ENCODE measurements at regions not wholly inside any gene's neighbourhood (a gene's known extent, or its start where the extent isn't known, plus 50 kb on each side); places are given as distances from the start of the nearest gene placed in this dataset.

DNA sequence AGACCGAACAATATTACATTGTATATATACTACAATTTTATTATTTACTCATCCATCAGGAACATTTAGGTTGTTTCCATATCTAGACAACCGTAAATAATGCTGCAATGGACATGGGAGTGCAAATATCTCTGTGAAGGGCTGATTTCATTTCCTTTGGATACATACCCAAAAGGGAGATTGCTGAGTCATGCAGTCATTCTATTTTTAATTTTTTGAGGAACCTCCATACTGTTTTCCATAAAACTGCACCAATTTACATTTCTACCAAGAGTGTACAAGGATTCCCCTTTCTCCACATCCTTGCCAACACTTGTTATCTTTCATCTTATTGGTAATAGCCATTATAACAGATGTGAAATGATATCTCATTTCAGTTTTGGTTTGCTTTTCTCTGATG lies 84.7 kb downstream of the SLC41A2 start:
- Histone ChIP-seq H3K4me3 (replicated peaks; ENCODE audit: insufficient read depth, low read length) (no peak overlapping the region), H3K27me3 (ENCODE audit: insufficient read depth, poor library complexity, severe bottlenecking) (no peaks in the 10 kb centered on the region), H3K27ac (replicated peaks) (no peak overlapping the region)
- DNase-seq (ENCODE audit: low read depth in 1 of 2, low spot score in 1 of 2) = no peak
- TF ChIP-seq GABPA (IDR thresholded peaks at IDR 0.05; ENCODE audit: low read depth) (no peak), POLR2AphosphoS5 (IDR thresholded peaks at IDR 0.05; ENCODE audit: low read depth) (no peak), SPI1 (IDR thresholded peaks at IDR 0.05; ENCODE audit: borderline replicate concordance, low read depth) (no peak)
- TF ChIP-seq, protein P1, sequence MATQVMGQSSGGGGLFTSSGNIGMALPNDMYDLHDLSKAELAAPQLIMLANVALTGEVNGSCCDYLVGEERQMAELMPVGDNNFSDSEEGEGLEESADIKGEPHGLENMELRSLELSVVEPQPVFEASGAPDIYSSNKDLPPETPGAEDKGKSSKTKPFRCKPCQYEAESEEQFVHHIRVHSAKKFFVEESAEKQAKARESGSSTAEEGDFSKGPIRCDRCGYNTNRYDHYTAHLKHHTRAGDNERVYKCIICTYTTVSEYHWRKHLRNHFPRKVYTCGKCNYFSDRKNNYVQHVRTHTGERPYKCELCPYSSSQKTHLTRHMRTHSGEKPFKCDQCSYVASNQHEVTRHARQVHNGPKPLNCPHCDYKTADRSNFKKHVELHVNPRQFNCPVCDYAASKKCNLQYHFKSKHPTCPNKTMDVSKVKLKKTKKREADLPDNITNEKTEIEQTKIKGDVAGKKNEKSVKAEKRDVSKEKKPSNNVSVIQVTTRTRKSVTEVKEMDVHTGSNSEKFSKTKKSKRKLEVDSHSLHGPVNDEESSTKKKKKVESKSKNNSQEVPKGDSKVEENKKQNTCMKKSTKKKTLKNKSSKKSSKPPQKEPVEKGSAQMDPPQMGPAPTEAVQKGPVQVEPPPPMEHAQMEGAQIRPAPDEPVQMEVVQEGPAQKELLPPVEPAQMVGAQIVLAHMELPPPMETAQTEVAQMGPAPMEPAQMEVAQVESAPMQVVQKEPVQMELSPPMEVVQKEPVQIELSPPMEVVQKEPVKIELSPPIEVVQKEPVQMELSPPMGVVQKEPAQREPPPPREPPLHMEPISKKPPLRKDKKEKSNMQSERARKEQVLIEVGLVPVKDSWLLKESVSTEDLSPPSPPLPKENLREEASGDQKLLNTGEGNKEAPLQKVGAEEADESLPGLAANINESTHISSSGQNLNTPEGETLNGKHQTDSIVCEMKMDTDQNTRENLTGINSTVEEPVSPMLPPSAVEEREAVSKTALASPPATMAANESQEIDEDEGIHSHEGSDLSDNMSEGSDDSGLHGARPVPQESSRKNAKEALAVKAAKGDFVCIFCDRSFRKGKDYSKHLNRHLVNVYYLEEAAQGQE (IDR thresholded peaks at IDR 0.05; ENCODE audit: insufficient replicate concordance, low read depth) = no peak
- TF ChIP-seq, protein P2, sequence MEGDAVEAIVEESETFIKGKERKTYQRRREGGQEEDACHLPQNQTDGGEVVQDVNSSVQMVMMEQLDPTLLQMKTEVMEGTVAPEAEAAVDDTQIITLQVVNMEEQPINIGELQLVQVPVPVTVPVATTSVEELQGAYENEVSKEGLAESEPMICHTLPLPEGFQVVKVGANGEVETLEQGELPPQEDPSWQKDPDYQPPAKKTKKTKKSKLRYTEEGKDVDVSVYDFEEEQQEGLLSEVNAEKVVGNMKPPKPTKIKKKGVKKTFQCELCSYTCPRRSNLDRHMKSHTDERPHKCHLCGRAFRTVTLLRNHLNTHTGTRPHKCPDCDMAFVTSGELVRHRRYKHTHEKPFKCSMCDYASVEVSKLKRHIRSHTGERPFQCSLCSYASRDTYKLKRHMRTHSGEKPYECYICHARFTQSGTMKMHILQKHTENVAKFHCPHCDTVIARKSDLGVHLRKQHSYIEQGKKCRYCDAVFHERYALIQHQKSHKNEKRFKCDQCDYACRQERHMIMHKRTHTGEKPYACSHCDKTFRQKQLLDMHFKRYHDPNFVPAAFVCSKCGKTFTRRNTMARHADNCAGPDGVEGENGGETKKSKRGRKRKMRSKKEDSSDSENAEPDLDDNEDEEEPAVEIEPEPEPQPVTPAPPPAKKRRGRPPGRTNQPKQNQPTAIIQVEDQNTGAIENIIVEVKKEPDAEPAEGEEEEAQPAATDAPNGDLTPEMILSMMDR (IDR thresholded peaks at IDR 0.05; ENCODE audit: insufficient read depth, low read length) = no peak

DNA sequence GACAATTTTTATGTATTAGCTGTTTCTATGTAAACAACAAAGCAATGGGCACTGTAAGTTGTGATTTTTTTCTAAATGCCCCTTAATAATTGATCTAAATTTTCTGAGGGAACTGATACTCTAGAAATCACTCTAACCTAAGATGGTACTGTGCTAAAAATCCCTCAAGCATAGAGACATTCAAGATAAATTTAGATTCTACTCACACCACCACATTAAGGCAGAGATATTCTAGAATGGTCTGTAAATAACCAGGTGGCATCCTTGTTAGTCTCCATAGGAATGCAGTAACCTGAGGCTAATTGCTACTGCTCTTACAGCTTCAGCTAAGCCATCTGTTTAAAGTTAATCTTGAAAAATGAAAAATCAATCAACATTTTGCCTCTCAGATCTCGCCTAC lies 87.3 kb downstream of the SLC41A2 start:
- no peak overlapping the region for H3K4me3 ChIP-seq (replicated peaks; ENCODE audit: insufficient read depth, low read length)
- no peaks in the 10 kb centered on the region for H3K27me3 ChIP-seq (ENCODE audit: insufficient read depth, poor library complexity, severe bottlenecking)
- DNase-seq (ENCODE audit: low read depth in 1 of 2, low spot score in 1 of 2) = no peak
- no peak for TF ChIP-seq GABPA (IDR thresholded peaks at IDR 0.05; ENCODE audit: low read depth)
- TF ChIP-seq, protein P1 (IDR thresholded peaks at IDR 0.05; ENCODE audit: insufficient replicate concordance, low read depth) = no peak
- TF ChIP-seq POLR2AphosphoS5 (IDR thresholded peaks at IDR 0.05; ENCODE audit: low read depth) = no peak
- no peak for TF ChIP-seq SPI1 (IDR thresholded peaks at IDR 0.05; ENCODE audit: borderline replicate concordance, low read depth)
- TF ChIP-seq, protein P2 (IDR thresholded peaks at IDR 0.05; ENCODE audit: insufficient read depth, low read length) = no peak
- H3K27ac ChIP-seq (replicated peaks) = no peak overlapping the region

DNA sequence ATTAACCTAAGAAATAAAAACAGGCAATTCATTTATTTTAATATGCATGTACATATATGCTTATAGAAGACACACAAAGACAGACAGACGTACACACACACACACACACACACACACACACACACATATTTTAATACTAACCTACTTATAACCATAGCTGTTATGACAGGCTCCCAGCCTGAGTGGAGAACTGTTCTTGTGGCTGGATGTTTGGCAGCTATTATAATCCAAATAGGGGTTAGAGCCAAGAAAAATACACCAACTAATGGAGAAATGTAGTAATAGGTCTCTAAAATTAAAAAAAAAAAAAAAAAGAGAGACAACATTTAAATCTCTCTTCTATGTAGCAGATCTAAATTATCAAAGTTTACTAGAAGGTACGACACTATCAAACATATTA lies 91.8 kb downstream of the SLC41A2 start:
- TF ChIP-seq GABPA (IDR thresholded peaks at IDR 0.05; ENCODE audit: low read depth) (no peak), POLR2AphosphoS5 (IDR thresholded peaks at IDR 0.05; ENCODE audit: low read depth) (no peak), SPI1 (IDR thresholded peaks at IDR 0.05; ENCODE audit: borderline replicate concordance, low read depth) (no peak)
- TF ChIP-seq, protein P2 (IDR thresholded peaks at IDR 0.05; ENCODE audit: insufficient read depth, low read length) = no peak
- TF ChIP-seq, protein P1 (IDR thresholded peaks at IDR 0.05; ENCODE audit: insufficient replicate concordance, low read depth) = no peak
- no peak overlapping the region for H3K4me3 ChIP-seq (replicated peaks; ENCODE audit: insufficient read depth, low read length)
- no peak overlapping the region for H3K27ac ChIP-seq (replicated peaks)
- DNase-seq (ENCODE audit: low read depth in 1 of 2, low spot score in 1 of 2) = no peak
- no peaks in the 10 kb centered on the region for H3K27me3 ChIP-seq (ENCODE audit: insufficient read depth, poor library complexity, severe bottlenecking)
